ENCODE measurements at regions not wholly inside any gene's neighbourhood (a gene's known extent, or its start where the extent isn't known, plus 50 kb on each side); places are given as distances from the start of the nearest gene placed in this dataset.

DNA sequence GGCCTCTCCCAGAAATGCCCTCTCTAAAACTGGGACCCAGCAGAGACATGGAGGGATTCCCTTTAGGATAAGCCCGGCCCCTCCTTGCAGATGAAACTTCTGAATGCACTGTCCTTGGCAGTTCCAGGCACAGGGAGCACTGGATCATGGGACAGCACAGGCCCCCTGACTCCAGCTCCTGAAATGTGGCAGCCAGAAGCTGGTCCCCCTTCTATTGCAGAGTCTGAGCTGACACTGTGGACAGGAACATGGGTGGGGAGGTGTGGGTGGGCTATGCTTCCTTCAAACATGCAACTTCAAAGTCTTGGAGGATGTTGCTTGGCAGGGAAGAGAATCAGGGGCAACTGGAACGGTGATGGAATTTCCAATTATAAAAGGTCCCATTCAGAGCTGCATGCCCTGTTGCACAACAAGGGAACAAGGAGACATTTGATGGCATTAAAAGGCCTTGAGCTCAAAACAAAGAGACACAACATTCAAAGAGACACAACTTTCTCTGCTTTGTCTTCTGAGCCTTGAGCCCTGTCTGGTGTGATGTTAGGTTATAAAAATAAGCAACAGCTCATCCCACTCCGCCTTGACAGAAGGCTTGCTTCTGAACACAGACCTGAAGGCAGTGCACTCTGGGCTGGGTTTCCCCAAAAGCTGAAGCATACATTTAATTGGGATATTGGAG is 239.0 kb downstream of the OSR1 start (continued):
- TF ChIP-seq RAD21 (CRISPR knock-in tag; IDR thresholded peaks at IDR 0.05) (no peak), SALL1 (CRISPR knock-in tag; IDR thresholded peaks at IDR 0.05) (0 out of 2 replicates have a peak, but pooled peaks have one; percentile 9), NR2C2 (CRISPR knock-in tag; IDR thresholded peaks at IDR 0.05; ENCODE audit: borderline replicate concordance) (no peak), SOX13 (IDR thresholded peaks at IDR 0.05) (no peak), SOX13 (CRISPR knock-in tag; conservative IDR thresholded peaks at IDR 0.05 in 1 of 2, IDR thresholded peaks at IDR 0.05 in 1 of 2) (peak in 1 of 2 experiments; percentile 88; a peak in 2 of 4 replicates), HHEX (CRISPR knock-in tag; IDR thresholded peaks at IDR 0.05) (no peak), PBX3 (CRISPR knock-in tag; IDR thresholded peaks at IDR 0.05; ENCODE audit: borderline replicate concordance) (no peak), TBX2 (CRISPR knock-in tag; IDR thresholded peaks at IDR 0.05; ENCODE audit: borderline replicate concordance) (peak; percentile 23; the same call in 1 of the 2 replicates), HNF4A (CRISPR knock-in tag; IDR thresholded peaks at IDR 0.05) (0 out of 2 replicates have a peak, but pooled peaks have one; percentile 15), ZNF781 (CRISPR knock-in tag; IDR thresholded peaks at IDR 0.05; ENCODE audit: borderline replicate concordance, not compliant biosample characterization) (no peak), SOX5 (CRISPR knock-in tag; IDR thresholded peaks at IDR 0.05; ENCODE audit: borderline replicate concordance) (peak; percentile 78; the same call in 1 of the 2 replicates), ZNF598 (CRISPR knock-in tag; IDR thresholded peaks at IDR 0.05; ENCODE audit: borderline replicate concordance) (no peak), ZBTB7B (CRISPR knock-in tag; IDR thresholded peaks at IDR 0.05) (0 out of 2 replicates have a peak, but pooled peaks have one; percentile 26), EP300 (IDR thresholded peaks at IDR 0.05; ENCODE audit: low read depth in 2 of 2, low read length in 2 of 2) (peak; percentile 33 to 47; a peak in 1 of 4 replicates), EP300 (CRISPR knock-in tag; IDR thresholded peaks at IDR 0.05; ENCODE audit: borderline replicate concordance) (peak; percentile 22; the same call in 1 of the 2 replicates), ZSCAN20 (CRISPR knock-in tag; IDR thresholded peaks at IDR 0.05; ENCODE audit: borderline replicate concordance) (no peak), HNRNPUL1 (IDR thresholded peaks at IDR 0.05; ENCODE audit: low read depth, low read length) (no peak), ZNF678 (CRISPR knock-in tag; IDR thresholded peaks at IDR 0.05) (no peak), ZMYM2 (CRISPR knock-in tag; IDR thresholded peaks at IDR 0.05) (no peak), ZNF788 (CRISPR knock-in tag; IDR thresholded peaks at IDR 0.05; ENCODE audit: borderline replicate concordance) (no peak), ZNF773 (CRISPR knock-in tag; IDR thresholded peaks at IDR 0.05; ENCODE audit: borderline replicate concordance) (no peak), FOXP4 (CRISPR knock-in tag; IDR thresholded peaks at IDR 0.05) (peak; percentile 50), CBX1 (IDR thresholded peaks at IDR 0.05; ENCODE audit: low read depth) (no peak), ZNF644 (CRISPR knock-in tag; IDR thresholded peaks at IDR 0.05; ENCODE audit: low read depth) (peak; percentile 74), IRX3 (CRISPR knock-in tag; IDR thresholded peaks at IDR 0.05; ENCODE audit: borderline replicate concordance, low read depth) (no peak), XRCC5 (optimal IDR thresholded peaks at IDR 0.05; ENCODE audit: low read length) (peak; percentile 21), ZNF746 (CRISPR knock-in tag; IDR thresholded peaks at IDR 0.05) (no peak)
